Dermis blood vessel endothelial cell (primary cell): ENCODE measurements at regions not wholly inside any gene's neighbourhood (a gene's known extent, or its start where the extent isn't known, plus 50 kb on each side); places are given as distances from the start of the nearest gene placed in this dataset.
"Not testable (repeated sequence)": the region's sequence is repeated elsewhere in the genome, so short reads cannot be mapped to it uniquely, and the experiment has no call there.

Source experiments
- DNase-seq: peaks from one replicate; pipeline ENCODE4 v3.0.0; 2010

- no peak for DNase-seq
Observed at GRCh38 chr13:90027409-90027808, 1320.1 kb upstream of the MIR17HG start.

- no peak for DNase-seq
Observed at GRCh38 chr13:90032313-90032712, 1315.2 kb upstream of the MIR17HG start.

GRCh38 chr13:90032841-90033493, 1314.5 kb upstream of the MIR17HG start:
- DNase-seq = no peak

GRCh38 chr13:90039516-90039915, 1308.0 kb upstream of the MIR17HG start:
- DNase-seq = no peak

- DNase-seq = no peak
Observed at GRCh38 chr13:90047600-90047999, 1299.9 kb upstream of the MIR17HG start.

GRCh38 chr13:90049989-90050671, 1297.4 kb upstream of the MIR17HG start:
- DNase-seq = no peak

GRCh38 chr13:90055121-90055520, 1292.4 kb upstream of the MIR17HG start:
- no peak for DNase-seq

GRCh38 chr13:90055760-90056159, 1291.7 kb upstream of the MIR17HG start:
- DNase-seq = no peak

- DNase-seq = not testable (repeated sequence)
Observed at GRCh38 chr13:90064226-90064625, 1283.3 kb upstream of the MIR17HG start.

- no peak for DNase-seq
Observed at GRCh38 chr13:90068658-90069057, 1278.8 kb upstream of the MIR17HG start.

GRCh38 chr13:90070362-90070761, 1277.1 kb upstream of the MIR17HG start:
- no peak for DNase-seq

GRCh38 chr13:90070837-90071525, 1276.5 kb upstream of the MIR17HG start:
- no peak for DNase-seq

GRCh38 chr13:90084684-90085290, 1262.7 kb upstream of the MIR17HG start:
- DNase-seq = no peak

GRCh38 chr13:90089051-90089450, 1258.4 kb upstream of the MIR17HG start:
- no peak for DNase-seq

GRCh38 chr13:90091611-90092010, 1255.9 kb upstream of the MIR17HG start:
- DNase-seq = no peak

- DNase-seq = no peak
Observed at GRCh38 chr13:90094357-90094756, 1253.1 kb upstream of the MIR17HG start.

GRCh38 chr13:90098577-90098976, 1248.9 kb upstream of the MIR17HG start:
- no peak for DNase-seq

- DNase-seq = no peak
Observed at GRCh38 chr13:90099847-90100246, 1247.6 kb upstream of the MIR17HG start.

GRCh38 chr13:90103099-90103784, 1244.2 kb upstream of the MIR17HG start:
- no peak for DNase-seq

- no peak for DNase-seq
Observed at GRCh38 chr13:90104764-90105163, 1242.7 kb upstream of the MIR17HG start.

- no peak for DNase-seq
Observed at GRCh38 chr13:90105276-90105675, 1242.2 kb upstream of the MIR17HG start.

- no peak for DNase-seq
Observed at GRCh38 chr13:90105849-90106496, 1241.5 kb upstream of the MIR17HG start.
